ENCODE measurements at regions not wholly inside any gene's neighbourhood (a gene's known extent, or its start where the extent isn't known, plus 50 kb on each side); places are given as distances from the start of the nearest gene placed in this dataset.

GRCh38 chr5:154588091-154588774, 110.2 kb upstream of the HAND1 start:
- peaks cover 14% of the 10 kb centered on the region for H3K27me3 ChIP-seq (ENCODE audit: low read length)
- DNase-seq: no peak
- CTCF ChIA-PET: no interaction called here
- H4K20me1 ChIP-seq (ENCODE audit: low read length): no peaks in the 10 kb centered on the region
- H3K4me1 ChIP-seq (ENCODE audit: insufficient read depth, low read length): 0 out of 2 replicates have a peak, but pooled peaks cover 5% of the 10 kb centered on the region
- no peaks in the 10 kb centered on the region for H3F3A ChIP-seq (ENCODE audit: low read length, unreplicated experiment)
- BruUV-seq (replicated peaks): no TSS peak
- H3K4me2 ChIP-seq (ENCODE audit: low read length): no peak overlapping the region
- POLR2A ChIA-PET (ENCODE audit: unreplicated experiment): no interaction called here
- H3K9ac ChIP-seq (ENCODE audit: low read length): no peak overlapping the region
- no peaks in the 10 kb centered on the region for H3K79me2 ChIP-seq (ENCODE audit: low read length)
- no peak for TF ChIP-seq EZH2 (IDR thresholded peaks at IDR 0.05; ENCODE audit: low read length, unreplicated experiment)
- TF ChIP-seq EZH2phosphoT487 (IDR thresholded peaks at IDR 0.05; ENCODE audit: borderline replicate concordance, low read length): no peak
- TF ChIP-seq CTCF (conservative IDR thresholded peaks at IDR 0.05; ENCODE audit: low read depth, low read length): no peak
- no peak overlapping the region for H2AFZ ChIP-seq (ENCODE audit: low read length)
- intact Hi-C loops (cut with micrococcal nuclease): no loop called here
- H3K9me3 ChIP-seq (ENCODE audit: low read length): no peaks in the 10 kb centered on the region
- no peaks in the 10 kb centered on the region for H3K9me2 ChIP-seq (replicated peaks; ENCODE audit: low read length)
- no peak overlapping the region for H3K4me3 ChIP-seq (ENCODE audit: low read length)
- no peaks in the 10 kb centered on the region for H3K36me3 ChIP-seq (ENCODE audit: low read depth, low read length)
- no peak for ATAC-seq
- H3K27ac ChIP-seq (ENCODE audit: low read length): no peak overlapping the region

GRCh38 chr5:154587123-154588026, 109.3 kb upstream of the HAND1 start:
- no TSS peak for BruUV-seq (replicated peaks)
- Histone ChIP-seq H3K27ac (ENCODE audit: low read length) (no peak overlapping the region), H3K79me2 (ENCODE audit: low read length) (no peaks in the 10 kb centered on the region), H4K20me1 (ENCODE audit: low read length) (no peaks in the 10 kb centered on the region), H3K9me2 (replicated peaks; ENCODE audit: low read length) (no peaks in the 10 kb centered on the region), H3K4me2 (ENCODE audit: low read length) (no peak overlapping the region), H3K36me3 (ENCODE audit: low read depth, low read length) (no peaks in the 10 kb centered on the region), H3K27me3 (ENCODE audit: low read length) (peaks cover 14% of the 10 kb centered on the region), H3K9ac (ENCODE audit: low read length) (no peak overlapping the region), H3K4me3 (ENCODE audit: low read length) (no peak overlapping the region), H3K4me1 (ENCODE audit: insufficient read depth, low read length) (0 out of 2 replicates have a peak, but pooled peaks cover 5% of the 10 kb centered on the region), H3F3A (ENCODE audit: low read length, unreplicated experiment) (no peaks in the 10 kb centered on the region), H2AFZ (ENCODE audit: low read length) (no peak overlapping the region), H3K9me3 (ENCODE audit: low read length) (no peaks in the 10 kb centered on the region)
- DNase-seq (no peak), ATAC-seq (no peak)
- ChIA-PET POLR2A (ENCODE audit: unreplicated experiment) (no interaction called here), CTCF (no interaction called here)
- TF ChIP-seq EZH2 (IDR thresholded peaks at IDR 0.05; ENCODE audit: low read length, unreplicated experiment) (no peak), EZH2phosphoT487 (IDR thresholded peaks at IDR 0.05; ENCODE audit: borderline replicate concordance, low read length) (no peak), CTCF (conservative IDR thresholded peaks at IDR 0.05; ENCODE audit: low read depth, low read length) (no peak)
- intact Hi-C loops (cut with micrococcal nuclease): no loop called here
